Keratinocyte (primary cell): ENCODE measurements at regions not wholly inside any gene's neighbourhood (a gene's known extent, or its start where the extent isn't known, plus 50 kb on each side); places are given as distances from the start of the nearest gene placed in this dataset.

ENCODE experiments used
- CTCF ChIP-seq, 3 experiments: IDR thresholded peaks in 1 of 3; conservative IDR thresholded peaks in 1 of 3; optimal IDR thresholded peaks in 1 of 3; 2 replicates in 2 of 3; 3 replicates in 1 of 3; pipeline versions ENCODE3 to v1.5.1; 2011; ENCODE audit warnings: low read length in 3 of 3, mild to moderate bottlenecking in 3 of 3, moderate library complexity in 2 of 3, control low read depth in 1 of 3, inconsistent platforms in 1 of 3; ENCODE audit not compliant: insufficient read depth in 2 of 3; ENCODE audit errors: extremely low read depth in 1 of 3
- EZH2 ChIP-seq: IDR thresholded peaks from one replicate; pipeline ENCODE4 v1.6.1; 2012; ENCODE audit warnings: inconsistent platforms, mild to moderate bottlenecking, low read length, moderate library complexity

DNA sequence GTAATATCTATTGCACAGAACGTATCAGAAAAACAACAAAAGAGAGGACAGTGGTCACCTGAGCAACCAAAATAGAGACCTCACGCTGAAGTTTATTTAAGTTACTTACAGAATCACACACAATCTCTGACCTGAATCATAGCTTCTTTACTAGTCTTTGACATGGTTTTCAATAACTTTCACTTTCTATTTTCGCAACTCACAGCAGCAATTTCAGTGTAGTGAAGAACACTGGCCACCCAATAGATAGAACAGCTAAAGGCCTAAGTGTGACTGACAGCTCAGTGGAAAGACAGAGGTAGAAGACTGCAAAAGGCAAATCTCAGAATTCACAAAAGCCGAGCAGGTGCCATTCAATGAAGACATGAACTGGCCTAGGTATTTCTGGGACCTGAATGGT lies 435.6 kb upstream of the CHRM3 start:
- TF ChIP-seq CTCF (optimal IDR thresholded peaks at IDR 0.05 in 1 of 3, IDR thresholded peaks at IDR 0.05 in 1 of 3, conservative IDR thresholded peaks at IDR 0.05 in 1 of 3; ENCODE audit: extremely low read depth in 1 of 3, insufficient read depth in 2 of 3, low read length in 3 of 3) (no peak), EZH2 (no peak)
